ENCODE measurements at regions not wholly inside any gene's neighbourhood (a gene's known extent, or its start where the extent isn't known, plus 50 kb on each side); places are given as distances from the start of the nearest gene placed in this dataset.

DNA sequence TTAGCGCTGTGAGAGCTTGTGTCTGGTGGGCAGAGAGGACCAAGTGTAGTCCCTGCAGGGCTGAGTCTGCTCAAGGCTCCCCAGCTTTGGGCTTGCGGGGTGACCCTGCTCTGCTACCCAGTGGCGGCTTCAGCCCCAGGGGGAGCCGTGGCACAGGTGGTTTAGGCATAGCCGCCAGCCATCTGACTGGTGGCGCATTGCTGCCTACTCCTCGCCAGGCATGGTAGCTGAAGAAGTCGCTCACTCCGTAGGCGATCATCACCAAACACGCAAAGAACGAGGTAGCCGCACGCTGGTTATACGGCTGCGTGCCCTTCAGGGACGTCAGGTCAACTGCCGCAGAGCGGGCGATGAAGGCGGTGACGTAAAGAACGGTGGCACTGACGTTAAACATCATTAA is 180.7 kb upstream of the DIPK2B start:
- no peaks in the 10 kb centered on the region for H3K4me1 ChIP-seq
- DNase-seq (no peak), ATAC-seq (no peak)
- no peaks in the 10 kb centered on the region for H3K9me3 ChIP-seq
- intact Hi-C loops (cut with DNase I), result no loop called here
- TF ChIP-seq, protein P1, sequence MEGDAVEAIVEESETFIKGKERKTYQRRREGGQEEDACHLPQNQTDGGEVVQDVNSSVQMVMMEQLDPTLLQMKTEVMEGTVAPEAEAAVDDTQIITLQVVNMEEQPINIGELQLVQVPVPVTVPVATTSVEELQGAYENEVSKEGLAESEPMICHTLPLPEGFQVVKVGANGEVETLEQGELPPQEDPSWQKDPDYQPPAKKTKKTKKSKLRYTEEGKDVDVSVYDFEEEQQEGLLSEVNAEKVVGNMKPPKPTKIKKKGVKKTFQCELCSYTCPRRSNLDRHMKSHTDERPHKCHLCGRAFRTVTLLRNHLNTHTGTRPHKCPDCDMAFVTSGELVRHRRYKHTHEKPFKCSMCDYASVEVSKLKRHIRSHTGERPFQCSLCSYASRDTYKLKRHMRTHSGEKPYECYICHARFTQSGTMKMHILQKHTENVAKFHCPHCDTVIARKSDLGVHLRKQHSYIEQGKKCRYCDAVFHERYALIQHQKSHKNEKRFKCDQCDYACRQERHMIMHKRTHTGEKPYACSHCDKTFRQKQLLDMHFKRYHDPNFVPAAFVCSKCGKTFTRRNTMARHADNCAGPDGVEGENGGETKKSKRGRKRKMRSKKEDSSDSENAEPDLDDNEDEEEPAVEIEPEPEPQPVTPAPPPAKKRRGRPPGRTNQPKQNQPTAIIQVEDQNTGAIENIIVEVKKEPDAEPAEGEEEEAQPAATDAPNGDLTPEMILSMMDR (IDR thresholded peaks at IDR 0.05), result no peak
- H3K4me3 ChIP-seq, result no peak overlapping the region
- H3K36me3 ChIP-seq, result no peaks in the 10 kb centered on the region
- H3K27ac ChIP-seq, result no peak overlapping the region
- no peaks in the 10 kb centered on the region for H3K27me3 ChIP-seq

- Histone ChIP-seq H3K27ac (no peak overlapping the region), H3K4me1 (no peaks in the 10 kb centered on the region), H3K27me3 (no peaks in the 10 kb centered on the region), H3K4me3 (no peak overlapping the region), H3K36me3 (no peaks in the 10 kb centered on the region), H3K9me3 (no peaks in the 10 kb centered on the region)
- TF ChIP-seq, protein P1 (IDR thresholded peaks at IDR 0.05), result no peak
- ATAC-seq (no peak), DNase-seq (no peak)
- intact Hi-C loops (cut with DNase I), result no loop called here
Measured at GRCh38 chrX:45379236-45379635, 178.6 kb upstream of the DIPK2B start.

GRCh38 chrX:45372151-45372550 is 171.5 kb upstream of the DIPK2B start:
- Histone ChIP-seq H3K27ac (no peak overlapping the region), H3K27me3 (no peaks in the 10 kb centered on the region), H3K4me3 (no peak overlapping the region), H3K36me3 (no peaks in the 10 kb centered on the region), H3K4me1 (no peaks in the 10 kb centered on the region), H3K9me3 (no peaks in the 10 kb centered on the region)
- no peak for DNase-seq
- TF ChIP-seq, protein P1 (IDR thresholded peaks at IDR 0.05), result no peak
- ATAC-seq, result no peak
- intact Hi-C loops (cut with DNase I), result no loop called here

DNA sequence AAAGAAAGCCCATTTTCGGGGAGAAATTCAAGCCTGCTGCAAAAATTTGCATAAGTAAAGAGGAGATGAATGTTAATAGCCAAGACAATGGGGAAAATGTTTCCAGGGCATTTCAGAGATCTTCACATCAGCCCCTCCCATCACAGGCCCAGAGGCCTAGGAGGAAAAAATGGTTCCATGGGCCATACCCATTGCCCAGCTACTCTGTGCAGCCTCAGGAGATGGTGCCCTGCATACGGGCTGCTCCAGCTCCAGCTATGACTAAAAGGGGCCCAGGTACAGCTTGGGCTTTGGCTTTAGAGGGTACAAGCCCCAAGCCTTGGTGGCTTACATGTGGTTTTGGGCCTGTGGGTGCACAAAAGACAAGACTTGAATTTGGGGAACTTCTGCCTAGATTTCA is 168.0 kb upstream of the DIPK2B start:
- H3K4me3 ChIP-seq, result no peak overlapping the region
- no peak for ATAC-seq
- TF ChIP-seq, protein P1 (IDR thresholded peaks at IDR 0.05), result no peak

DNA sequence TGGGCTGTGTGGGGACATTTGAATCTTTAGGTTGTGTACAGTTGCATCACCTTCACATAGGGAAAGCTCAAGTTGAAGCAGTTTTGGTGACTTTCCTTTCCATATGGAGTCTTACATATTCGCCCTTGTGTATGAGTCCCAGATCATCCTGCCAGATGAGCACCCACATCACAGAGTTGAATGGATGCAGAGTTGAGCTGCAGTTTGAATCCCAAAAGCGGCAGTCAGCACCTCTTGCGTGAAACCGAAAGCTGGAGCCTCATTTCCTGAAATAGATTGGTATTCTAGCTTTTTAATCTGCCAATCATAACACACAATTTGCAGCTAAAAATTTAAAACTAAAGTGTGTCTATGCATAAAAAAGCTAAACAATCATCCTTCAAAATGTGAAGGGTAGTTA is 162.9 kb upstream of the DIPK2B start:
- ATAC-seq, result no peak
- Histone ChIP-seq H3K9me3 (no peaks in the 10 kb centered on the region), H3K27me3 (no peaks in the 10 kb centered on the region), H3K36me3 (no peaks in the 10 kb centered on the region), H3K4me3 (no peak overlapping the region), H3K27ac (no peak overlapping the region), H3K4me1 (no peaks in the 10 kb centered on the region)
- intact Hi-C loops (cut with DNase I), result no loop called here
- TF ChIP-seq, protein P1 (IDR thresholded peaks at IDR 0.05), result no peak
- DNase-seq, result no peak

More for the DNA sequence above, 168.0 kb upstream of the DIPK2B start:
- Histone ChIP-seq H3K27me3 (no peaks in the 10 kb centered on the region), H3K27ac (no peak overlapping the region), H3K36me3 (no peaks in the 10 kb centered on the region), H3K9me3 (no peaks in the 10 kb centered on the region), H3K4me1 (no peaks in the 10 kb centered on the region)
- DNase-seq, result no peak
- intact Hi-C loops (cut with DNase I), result no loop called here

GRCh38 chrX:45360571-45360970 is 159.9 kb upstream of the DIPK2B start:
- no peaks in the 10 kb centered on the region for H3K27me3 ChIP-seq
- ATAC-seq (no peak), DNase-seq (no peak)
- H3K4me3 ChIP-seq, result no peak overlapping the region
- H3K9me3 ChIP-seq, result no peaks in the 10 kb centered on the region
- no peaks in the 10 kb centered on the region for H3K4me1 ChIP-seq
- TF ChIP-seq, protein P1 (IDR thresholded peaks at IDR 0.05), result no peak
- no peaks in the 10 kb centered on the region for H3K36me3 ChIP-seq
- intact Hi-C loops (cut with DNase I), result no loop called here
- no peak overlapping the region for H3K27ac ChIP-seq

Data from upper lobe of right lung (tissue), 1 donor.